IPS DF 6.9 (cell line): ENCODE measurements at regions not wholly inside any gene's neighbourhood (a gene's known extent, or its start where the extent isn't known, plus 50 kb on each side); places are given as distances from the start of the nearest gene placed in this dataset.

Source experiments
- DNase-seq: peaks from one replicate; pipeline ENCODE4 v3.0.0-alpha.2; 2013; ENCODE audit warnings: low read depth, low spot score
- H3K27ac ChIP-seq: one replicate; pipeline ENCODE4 v1.5.1; 2013; ENCODE audit warnings: low read length, control low read depth
- H3K27me3 ChIP-seq: 2 replicates; pipeline ENCODE4 v1.6.1; 2013; ENCODE audit warnings: mild to moderate bottlenecking, low read length; ENCODE audit not compliant: control insufficient read depth, insufficient read depth
- H3K36me3 ChIP-seq: 2 replicates; pipeline ENCODE4 v1.6.1; 2013; ENCODE audit warnings: low read length; ENCODE audit not compliant: control insufficient read depth, insufficient read depth
- H3K4me1 ChIP-seq: 2 replicates; pipeline ENCODE4 v1.6.1; 2013; ENCODE audit warnings: low read length; ENCODE audit not compliant: control insufficient read depth, insufficient read depth
- H3K4me3 ChIP-seq: 2 replicates; pipeline ENCODE4 v1.5.1; 2013; ENCODE audit warnings: mild to moderate bottlenecking, low read length
- H3K9me3 ChIP-seq: 2 replicates; pipeline ENCODE4 v1.6.1; 2013; ENCODE audit warnings: low read length, inconsistent platforms; ENCODE audit not compliant: control insufficient read depth, insufficient read depth
- WGBS: extraction: QIAGEN DNeasy Blood & Tissue Kit; methylation state at CpG from one replicate; pipeline ENCODE4 v1.1.7; 2013; ENCODE audit warnings: mixed read lengths, missing lambda C conversion rate; ENCODE audit not compliant: insufficient read length, insufficient coverage; 5-methylcytosine and 5-hydroxymethylcytosine counted together

- Histone ChIP-seq H3K4me1 (no peaks in the 10 kb centered on the region), H3K9me3 (no peaks in the 10 kb centered on the region), H3K36me3 (no peaks in the 10 kb centered on the region), H3K27me3 (no peaks in the 10 kb centered on the region), H3K27ac (no peak overlapping the region), H3K4me3 (no peak overlapping the region)
- DNase-seq, result no peak
- WGBS, result no CpG with 5 or more reads among the region's 2 CpGs
Measured at GRCh38 chr1:80806431-80806830, 994.3 kb upstream of the ADGRL2 start.

DNA sequence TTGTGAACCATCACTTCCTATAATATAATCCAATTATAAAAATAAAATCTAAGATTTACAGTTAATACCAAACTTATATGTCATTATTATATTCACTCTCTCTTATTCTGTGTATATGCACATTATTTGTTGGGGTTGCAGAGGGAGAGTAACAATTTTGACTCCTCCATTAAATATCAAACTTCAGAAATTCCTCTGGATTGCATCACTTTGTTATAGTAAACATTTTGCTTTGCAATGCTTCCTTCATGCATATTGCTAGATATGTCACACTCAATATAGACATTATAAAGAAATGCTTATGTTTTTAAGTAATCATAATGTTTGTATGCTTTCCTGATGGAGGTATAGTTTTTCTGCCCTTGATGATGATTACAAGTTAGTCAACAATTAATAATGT, 999.0 kb upstream of the ADGRL2 start:
- no peaks in the 10 kb centered on the region for H3K9me3 ChIP-seq
- no peak for DNase-seq
- no peaks in the 10 kb centered on the region for H3K4me1 ChIP-seq
- no peak overlapping the region for H3K27ac ChIP-seq
- no peak overlapping the region for H3K4me3 ChIP-seq
- no peaks in the 10 kb centered on the region for H3K27me3 ChIP-seq
- no peaks in the 10 kb centered on the region for H3K36me3 ChIP-seq

DNA sequence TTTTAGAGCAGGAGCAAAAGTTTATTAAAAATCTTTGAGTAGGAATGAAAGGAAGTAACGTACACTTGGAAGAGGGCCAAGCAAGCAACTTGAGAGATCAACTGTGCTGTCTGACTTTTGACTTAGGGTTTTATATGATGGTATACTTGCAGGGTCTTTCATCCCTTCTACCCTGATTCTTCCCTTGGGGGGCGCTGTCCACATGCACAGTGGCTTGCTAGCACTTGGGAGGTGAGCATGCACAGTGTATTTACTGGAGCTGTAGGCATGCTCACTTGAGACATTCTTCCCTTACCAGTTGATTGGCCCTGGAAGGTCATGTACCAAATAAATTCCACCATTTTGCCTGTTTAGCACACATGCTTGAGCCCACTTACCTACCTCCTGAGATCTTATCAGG, 1001.3 kb upstream of the ADGRL2 start:
- WGBS, result no CpG with 5 or more reads among the region's 2 CpGs
- H3K27ac ChIP-seq, result no peak overlapping the region
- no peaks in the 10 kb centered on the region for H3K9me3 ChIP-seq
- no peaks in the 10 kb centered on the region for H3K27me3 ChIP-seq
- H3K4me1 ChIP-seq, result no peaks in the 10 kb centered on the region
- peak; percentile 43 for DNase-seq
- H3K4me3 ChIP-seq, result no peak overlapping the region
- H3K36me3 ChIP-seq, result no peaks in the 10 kb centered on the region

DNA sequence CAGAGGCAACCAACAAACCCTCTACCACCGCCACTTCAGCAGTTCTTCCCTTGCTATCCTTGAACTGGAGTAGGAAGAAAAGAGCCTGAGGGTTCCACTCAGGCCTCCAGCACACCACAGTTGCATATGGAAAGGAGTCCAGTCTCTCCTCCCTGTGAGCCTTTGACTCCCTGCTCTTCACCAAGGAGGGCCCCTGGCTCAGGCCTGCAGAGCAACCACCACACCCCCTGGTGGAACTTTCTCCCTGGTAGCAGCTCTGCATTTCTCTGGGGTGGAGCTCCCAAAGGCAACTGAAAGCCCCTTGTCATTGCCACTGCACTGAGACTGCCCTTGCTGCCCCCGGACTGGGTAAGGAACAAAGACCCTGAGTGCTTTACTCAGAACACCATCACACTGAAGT, 1021.5 kb upstream of the ADGRL2 start:
- H3K9me3 ChIP-seq, result no peaks in the 10 kb centered on the region
- H3K36me3 ChIP-seq, result no peaks in the 10 kb centered on the region
- no peak overlapping the region for H3K27ac ChIP-seq
- H3K27me3 ChIP-seq, result no peaks in the 10 kb centered on the region
- H3K4me3 ChIP-seq, result no peak overlapping the region
- WGBS, result no CpG with 5 or more reads among the region's 2 CpGs
- H3K4me1 ChIP-seq, result no peaks in the 10 kb centered on the region
- no peak for DNase-seq

GRCh38 chr1:80778094-80778840, 1022.5 kb upstream of the ADGRL2 start:
- H3K4me3 ChIP-seq, result no peak overlapping the region
- H3K27me3 ChIP-seq, result no peaks in the 10 kb centered on the region
- no peaks in the 10 kb centered on the region for H3K9me3 ChIP-seq
- no peak for DNase-seq
- no peak overlapping the region for H3K27ac ChIP-seq
- H3K4me1 ChIP-seq, result no peaks in the 10 kb centered on the region
- WGBS, result no CpG with 5 or more reads among the region's 12 CpGs
- no peaks in the 10 kb centered on the region for H3K36me3 ChIP-seq

DNA sequence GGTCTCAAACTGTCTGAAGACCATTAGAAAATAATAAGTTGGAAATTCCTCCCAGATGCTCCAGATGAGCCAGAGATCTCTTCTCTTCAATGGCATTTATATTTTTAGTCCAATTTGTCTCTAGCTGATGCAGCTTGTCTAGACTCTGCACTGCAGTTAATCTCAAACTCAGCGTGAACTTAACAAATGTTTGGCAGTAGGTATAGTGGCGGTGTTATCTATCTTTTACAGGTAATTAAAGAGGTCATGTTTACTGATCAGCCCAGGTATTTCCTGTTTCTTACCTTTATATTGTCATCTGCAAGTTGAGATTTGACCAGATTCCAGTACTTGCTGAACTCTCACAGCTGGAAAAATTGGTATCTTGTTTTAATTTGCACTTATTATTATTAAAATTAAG, 1024.5 kb upstream of the ADGRL2 start:
- Histone ChIP-seq H3K27ac (no peak overlapping the region), H3K9me3 (no peaks in the 10 kb centered on the region), H3K27me3 (no peaks in the 10 kb centered on the region), H3K4me1 (no peaks in the 10 kb centered on the region), H3K4me3 (no peak overlapping the region), H3K36me3 (no peaks in the 10 kb centered on the region)
- DNase-seq, result no peak
- no CpG with 5 or more reads among the region's 2 CpGs for WGBS

- no peak overlapping the region for H3K27ac ChIP-seq
- H3K27me3 ChIP-seq, result no peaks in the 10 kb centered on the region
- no peaks in the 10 kb centered on the region for H3K4me1 ChIP-seq
- H3K36me3 ChIP-seq, result no peaks in the 10 kb centered on the region
- DNase-seq, result no peak
- H3K4me3 ChIP-seq, result no peak overlapping the region
- no peaks in the 10 kb centered on the region for H3K9me3 ChIP-seq
- WGBS, result no CpG with 5 or more reads among the region's 3 CpGs
Measured at GRCh38 chr1:80769208-80769750, 1031.5 kb upstream of the ADGRL2 start.

GRCh38 chr1:80767711-80768110, 1033.0 kb upstream of the ADGRL2 start:
- no peaks in the 10 kb centered on the region for H3K36me3 ChIP-seq
- no peaks in the 10 kb centered on the region for H3K4me1 ChIP-seq
- H3K9me3 ChIP-seq, result no peaks in the 10 kb centered on the region
- H3K27ac ChIP-seq, result no peak overlapping the region
- WGBS, result 100% methylated on average over 1 of the region's 2 CpGs
- no peaks in the 10 kb centered on the region for H3K27me3 ChIP-seq
- DNase-seq, result no peak
- H3K4me3 ChIP-seq, result no peak overlapping the region

DNA sequence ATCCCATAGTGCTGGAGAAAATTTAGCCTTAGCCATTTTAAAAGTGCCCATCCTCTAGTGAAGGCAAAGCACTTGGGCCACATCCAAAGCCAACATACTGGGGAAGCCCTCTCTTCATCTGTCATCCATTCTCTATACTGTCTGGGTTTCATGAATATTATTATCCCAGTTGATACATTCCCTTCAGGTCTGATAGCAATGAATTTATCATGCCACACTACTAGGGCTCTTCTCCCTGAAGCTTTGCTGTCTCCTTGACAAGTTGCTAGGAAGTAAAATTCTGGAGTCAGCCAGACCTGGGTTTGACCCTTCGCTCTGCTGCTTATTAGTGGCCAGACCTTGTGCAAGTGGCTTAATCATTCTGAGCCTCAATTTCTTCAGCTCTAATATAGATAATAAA, 1041.4 kb upstream of the ADGRL2 start:
- H3K9me3 ChIP-seq, result no peaks in the 10 kb centered on the region
- H3K36me3 ChIP-seq, result no peaks in the 10 kb centered on the region
- no peaks in the 10 kb centered on the region for H3K27me3 ChIP-seq
- DNase-seq, result no peak
- no peak overlapping the region for H3K4me3 ChIP-seq
- no peak overlapping the region for H3K27ac ChIP-seq
- no peaks in the 10 kb centered on the region for H3K4me1 ChIP-seq
- no CpG with 5 or more reads among the region's 1 CpG for WGBS

- DNase-seq, result no peak
- Histone ChIP-seq H3K27me3 (no peaks in the 10 kb centered on the region), H3K4me1 (no peaks in the 10 kb centered on the region), H3K27ac (no peak overlapping the region), H3K4me3 (no peak overlapping the region), H3K9me3 (no peaks in the 10 kb centered on the region), H3K36me3 (no peaks in the 10 kb centered on the region)
- WGBS, result no CpG with 5 or more reads among the region's 2 CpGs
Measured at GRCh38 chr1:80755944-80756343, 1044.8 kb upstream of the ADGRL2 start.

- H3K4me1 ChIP-seq, result no peaks in the 10 kb centered on the region
- no peaks in the 10 kb centered on the region for H3K36me3 ChIP-seq
- no CpG with 5 or more reads among the region's 2 CpGs for WGBS
- no peak overlapping the region for H3K4me3 ChIP-seq
- H3K9me3 ChIP-seq, result no peaks in the 10 kb centered on the region
- H3K27ac ChIP-seq, result no peak overlapping the region
- DNase-seq, result no peak
- no peaks in the 10 kb centered on the region for H3K27me3 ChIP-seq
Measured at GRCh38 chr1:80751204-80751603, 1049.5 kb upstream of the ADGRL2 start.
